NB4 (cell line): ENCODE measurements at regions not wholly inside any gene's neighbourhood (a gene's known extent, or its start where the extent isn't known, plus 50 kb on each side); places are given as distances from the start of the nearest gene placed in this dataset.

Source experiments
- MYC ChIP-seq: IDR thresholded peaks from 2 replicates; pipeline ENCODE4 v1.6.1; 2011; ENCODE audit warnings: low read depth, low read length
- POLR2A ChIP-seq: IDR thresholded peaks from 2 replicates; pipeline ENCODE4 v1.6.1; 2011; ENCODE audit warnings: mild to moderate bottlenecking; ENCODE audit not compliant: insufficient read length; ENCODE audit errors: extremely low read depth
- TF ChIP-seq, protein P1 (sequence below): IDR thresholded peaks from one replicate; pipeline ENCODE4 v1.5.1; 2012; ENCODE audit warnings: low read depth, low read length
- TF ChIP-seq, protein P2 (sequence below): IDR thresholded peaks from 2 replicates; pipeline ENCODE4 v1.6.1; 2011; ENCODE audit warnings: low read depth, low read length

DNA sequence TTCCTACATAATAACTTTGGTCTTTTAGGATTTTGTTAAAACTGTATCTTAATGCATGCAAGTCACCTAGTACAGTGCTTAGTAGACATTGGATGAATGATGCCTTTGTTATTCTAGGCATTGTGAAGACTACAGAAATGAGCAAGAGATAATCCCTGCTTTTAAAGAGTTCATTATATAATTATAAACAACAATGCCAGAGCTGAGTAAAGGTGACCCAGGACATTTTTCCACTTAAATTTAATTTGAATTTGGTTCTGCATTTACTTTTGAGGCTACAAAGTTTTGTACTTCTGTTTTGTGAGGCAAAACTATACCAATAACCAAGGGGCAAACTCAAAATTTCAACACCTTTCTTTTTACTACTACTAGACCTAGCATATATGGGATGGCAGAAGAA, 182.0 kb upstream of the SESN3 start:
- TF ChIP-seq, protein P1, sequence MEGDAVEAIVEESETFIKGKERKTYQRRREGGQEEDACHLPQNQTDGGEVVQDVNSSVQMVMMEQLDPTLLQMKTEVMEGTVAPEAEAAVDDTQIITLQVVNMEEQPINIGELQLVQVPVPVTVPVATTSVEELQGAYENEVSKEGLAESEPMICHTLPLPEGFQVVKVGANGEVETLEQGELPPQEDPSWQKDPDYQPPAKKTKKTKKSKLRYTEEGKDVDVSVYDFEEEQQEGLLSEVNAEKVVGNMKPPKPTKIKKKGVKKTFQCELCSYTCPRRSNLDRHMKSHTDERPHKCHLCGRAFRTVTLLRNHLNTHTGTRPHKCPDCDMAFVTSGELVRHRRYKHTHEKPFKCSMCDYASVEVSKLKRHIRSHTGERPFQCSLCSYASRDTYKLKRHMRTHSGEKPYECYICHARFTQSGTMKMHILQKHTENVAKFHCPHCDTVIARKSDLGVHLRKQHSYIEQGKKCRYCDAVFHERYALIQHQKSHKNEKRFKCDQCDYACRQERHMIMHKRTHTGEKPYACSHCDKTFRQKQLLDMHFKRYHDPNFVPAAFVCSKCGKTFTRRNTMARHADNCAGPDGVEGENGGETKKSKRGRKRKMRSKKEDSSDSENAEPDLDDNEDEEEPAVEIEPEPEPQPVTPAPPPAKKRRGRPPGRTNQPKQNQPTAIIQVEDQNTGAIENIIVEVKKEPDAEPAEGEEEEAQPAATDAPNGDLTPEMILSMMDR, result no peak
- TF ChIP-seq, protein P2, sequence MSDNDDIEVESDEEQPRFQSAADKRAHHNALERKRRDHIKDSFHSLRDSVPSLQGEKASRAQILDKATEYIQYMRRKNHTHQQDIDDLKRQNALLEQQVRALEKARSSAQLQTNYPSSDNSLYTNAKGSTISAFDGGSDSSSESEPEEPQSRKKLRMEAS, result no peak
- TF ChIP-seq POLR2A, result no peak
- TF ChIP-seq MYC, result no peak
